ENCODE measurements at regions not wholly inside any gene's neighbourhood (a gene's known extent, or its start where the extent isn't known, plus 50 kb on each side); places are given as distances from the start of the nearest gene placed in this dataset.
"Not testable (repeated sequence)": the region's sequence is repeated elsewhere in the genome, so short reads cannot be mapped to it uniquely, and the experiment has no call there.

DNA sequence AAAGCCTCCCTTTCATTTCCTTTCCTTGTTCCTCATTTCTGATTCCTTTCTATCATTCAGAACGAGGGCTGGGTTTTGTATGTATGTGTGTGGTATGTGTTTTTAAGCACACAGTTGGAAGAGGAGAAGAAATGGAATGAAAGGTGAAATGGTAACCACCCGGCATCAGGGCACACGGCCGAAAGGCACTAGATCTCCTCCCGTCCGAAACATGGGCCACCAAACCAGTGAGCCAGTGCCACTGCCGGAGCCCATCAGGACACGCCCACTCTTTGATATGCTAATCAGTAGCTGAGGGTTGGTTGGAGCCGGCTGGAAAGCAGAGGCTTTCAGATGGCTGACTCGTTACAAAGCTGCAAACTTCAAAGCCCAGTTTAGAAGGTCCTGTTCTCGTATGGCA is 228.6 kb upstream of the JARID2 start:
- Histone ChIP-seq H3K27me3 (ENCODE audit: control insufficient read depth in 3 of 3, insufficient read depth in 3 of 3, low read length in 2 of 3) (no peaks in the 10 kb centered on the region), H3K9ac (ENCODE audit: insufficient read depth in 1 of 2, low read length in 2 of 2) (no peak overlapping the region), H3K4me3 (no peak overlapping the region), H3K9me3 (ENCODE audit: control insufficient read depth in 4 of 4, insufficient read depth in 3 of 4, low read length in 3 of 4) (peaks cover 0 to 2% (median 0%) of the 10 kb centered on the region in 4 donors), H3K27ac (ENCODE audit: low read depth in 1 of 2, low read length in 1 of 2) (no peak overlapping the region), H3K4me1 (ENCODE audit: control insufficient read depth in 5 of 5, insufficient read depth in 5 of 5, low read length in 5 of 5) (peaks cover 0 to 9% (median 4%) of the 10 kb centered on the region in 5 donors), H3K36me3 (ENCODE audit: control insufficient read depth in 4 of 4, insufficient read depth in 4 of 4, low read length in 4 of 4) (no peaks in the 10 kb centered on the region)
- DNase-seq (peak; percentile 31 to 57 (median 42)), ATAC-seq (ENCODE audit: insufficient read depth, low FRiP score) (no peak)
- TF ChIP-seq, protein P1, sequence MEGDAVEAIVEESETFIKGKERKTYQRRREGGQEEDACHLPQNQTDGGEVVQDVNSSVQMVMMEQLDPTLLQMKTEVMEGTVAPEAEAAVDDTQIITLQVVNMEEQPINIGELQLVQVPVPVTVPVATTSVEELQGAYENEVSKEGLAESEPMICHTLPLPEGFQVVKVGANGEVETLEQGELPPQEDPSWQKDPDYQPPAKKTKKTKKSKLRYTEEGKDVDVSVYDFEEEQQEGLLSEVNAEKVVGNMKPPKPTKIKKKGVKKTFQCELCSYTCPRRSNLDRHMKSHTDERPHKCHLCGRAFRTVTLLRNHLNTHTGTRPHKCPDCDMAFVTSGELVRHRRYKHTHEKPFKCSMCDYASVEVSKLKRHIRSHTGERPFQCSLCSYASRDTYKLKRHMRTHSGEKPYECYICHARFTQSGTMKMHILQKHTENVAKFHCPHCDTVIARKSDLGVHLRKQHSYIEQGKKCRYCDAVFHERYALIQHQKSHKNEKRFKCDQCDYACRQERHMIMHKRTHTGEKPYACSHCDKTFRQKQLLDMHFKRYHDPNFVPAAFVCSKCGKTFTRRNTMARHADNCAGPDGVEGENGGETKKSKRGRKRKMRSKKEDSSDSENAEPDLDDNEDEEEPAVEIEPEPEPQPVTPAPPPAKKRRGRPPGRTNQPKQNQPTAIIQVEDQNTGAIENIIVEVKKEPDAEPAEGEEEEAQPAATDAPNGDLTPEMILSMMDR (IDR thresholded peaks at IDR 0.05; ENCODE audit: control extremely low read depth, extremely low read depth): no peak
- 35 to 39% methylated on average over 11 of the region's 11 CpGs for WGBS, 2 donors

- Histone ChIP-seq H3K4me1 (ENCODE audit: control insufficient read depth in 5 of 5, insufficient read depth in 5 of 5, low read length in 5 of 5) (peaks cover 0 to 9% (median 4%) of the 10 kb centered on the region in 5 donors), H3K27me3 (ENCODE audit: control insufficient read depth in 3 of 3, insufficient read depth in 3 of 3, low read length in 2 of 3) (no peaks in the 10 kb centered on the region), H3K36me3 (ENCODE audit: control insufficient read depth in 4 of 4, insufficient read depth in 4 of 4, low read length in 4 of 4) (no peaks in the 10 kb centered on the region), H3K9ac (ENCODE audit: insufficient read depth in 1 of 2, low read length in 2 of 2) (no peak overlapping the region), H3K4me3 (no peak overlapping the region), H3K27ac (ENCODE audit: low read depth in 1 of 2, low read length in 1 of 2) (no peak overlapping the region), H3K9me3 (ENCODE audit: control insufficient read depth in 4 of 4, insufficient read depth in 3 of 4, low read length in 3 of 4) (peaks cover 0 to 2% (median 0%) of the 10 kb centered on the region in 4 donors)
- WGBS, 2 donors: 94 to 97% methylated on average over 9 of the region's 9 CpGs
- ATAC-seq (ENCODE audit: insufficient read depth, low FRiP score) (no peak), DNase-seq (no peak)
- TF ChIP-seq, protein P1 (IDR thresholded peaks at IDR 0.05; ENCODE audit: control extremely low read depth, extremely low read depth): no peak
These were observed 228.1 kb upstream of the JARID2 start for GRCh38 chr6:15017803-15018202.

DNA sequence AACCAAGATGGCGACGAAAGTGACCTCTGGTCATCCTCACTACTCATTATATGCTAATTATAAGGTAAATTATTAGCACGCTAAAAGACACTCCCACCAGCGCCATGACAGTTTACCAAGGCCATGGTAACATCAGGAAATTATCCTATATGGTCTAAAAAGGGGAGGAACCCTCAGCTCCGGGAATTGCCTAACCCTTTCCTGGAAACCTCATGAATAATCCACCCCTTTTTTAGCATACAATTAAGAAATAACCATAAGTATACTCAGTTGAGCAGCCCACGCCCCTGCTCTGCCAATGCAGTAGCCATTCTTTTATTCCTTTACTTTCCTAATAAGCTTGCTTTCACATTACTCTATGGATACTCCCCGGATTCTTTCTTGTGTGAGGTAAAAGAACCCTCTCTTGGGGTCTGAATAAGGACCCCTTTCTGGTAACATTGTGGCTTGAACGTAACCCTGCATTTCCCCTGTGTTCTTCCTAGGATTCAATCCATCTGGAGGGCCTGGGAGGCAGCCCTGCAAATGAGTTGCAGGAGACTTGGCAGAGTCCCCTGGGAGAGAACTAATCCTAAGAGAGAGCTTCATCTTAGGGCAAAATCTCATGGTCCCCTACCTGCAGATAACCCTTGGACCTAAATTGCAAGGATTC is 225.6 kb upstream of the JARID2 start:
- TF ChIP-seq, protein P1 (IDR thresholded peaks at IDR 0.05; ENCODE audit: control extremely low read depth, extremely low read depth): no peak
- WGBS, 2 donors: 88 to 93% methylated on average over 8 of the region's 8 CpGs
- Histone ChIP-seq H3K27ac (ENCODE audit: low read depth in 1 of 2, low read length in 1 of 2) (no peak overlapping the region), H3K36me3 (ENCODE audit: control insufficient read depth in 4 of 4, insufficient read depth in 4 of 4, low read length in 4 of 4) (no peaks in the 10 kb centered on the region), H3K27me3 (ENCODE audit: control insufficient read depth in 3 of 3, insufficient read depth in 3 of 3, low read length in 2 of 3) (no peaks in the 10 kb centered on the region), H3K4me3 (no peak overlapping the region), H3K9me3 (ENCODE audit: control insufficient read depth in 4 of 4, insufficient read depth in 3 of 4, low read length in 3 of 4) (peaks cover 0 to 2% (median 0%) of the 10 kb centered on the region in 4 donors), H3K4me1 (ENCODE audit: control insufficient read depth in 5 of 5, insufficient read depth in 5 of 5, low read length in 5 of 5) (peaks cover 0 to 9% (median 4%) of the 10 kb centered on the region in 5 donors), H3K9ac (ENCODE audit: insufficient read depth in 1 of 2, low read length in 2 of 2) (no peak overlapping the region)
- ATAC-seq (ENCODE audit: insufficient read depth, low FRiP score): no peak
- DNase-seq: no peak

DNA sequence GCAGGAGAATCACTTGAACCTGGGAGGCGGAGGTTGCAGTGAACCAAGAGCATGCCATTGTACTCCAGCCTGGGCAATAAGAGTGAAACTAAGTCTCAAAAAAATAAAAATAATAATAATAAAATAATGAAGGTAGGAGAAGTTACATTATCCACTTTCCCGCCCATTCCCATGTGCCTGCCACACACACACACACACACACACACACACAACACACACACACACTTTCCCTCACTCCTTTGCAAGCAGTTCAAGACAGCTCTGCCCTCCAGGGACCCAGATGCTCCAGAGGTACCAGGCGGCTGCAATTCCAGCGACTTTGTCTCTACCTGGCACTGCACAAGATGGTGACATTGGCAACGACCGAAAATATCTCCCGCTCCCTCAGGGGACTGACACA is 224.8 kb upstream of the JARID2 start:
- Histone ChIP-seq H3K4me3 (no peak overlapping the region), H3K9ac (ENCODE audit: insufficient read depth in 1 of 2, low read length in 2 of 2) (no peak overlapping the region), H3K4me1 (ENCODE audit: control insufficient read depth in 5 of 5, insufficient read depth in 5 of 5, low read length in 5 of 5) (peaks cover 0 to 9% (median 4%) of the 10 kb centered on the region in 5 donors), H3K9me3 (ENCODE audit: control insufficient read depth in 4 of 4, insufficient read depth in 3 of 4, low read length in 3 of 4) (peaks cover 0 to 2% (median 0%) of the 10 kb centered on the region in 4 donors), H3K27ac (ENCODE audit: low read depth in 1 of 2, low read length in 1 of 2) (no peak overlapping the region), H3K27me3 (ENCODE audit: control insufficient read depth in 3 of 3, insufficient read depth in 3 of 3, low read length in 2 of 3) (no peaks in the 10 kb centered on the region), H3K36me3 (ENCODE audit: control insufficient read depth in 4 of 4, insufficient read depth in 4 of 4, low read length in 4 of 4) (no peaks in the 10 kb centered on the region)
- WGBS, 2 donors: 84 to 88% methylated on average over 7 of the region's 7 CpGs
- no peak for ATAC-seq (ENCODE audit: insufficient read depth, low FRiP score)
- no peak for DNase-seq
- TF ChIP-seq, protein P1 (IDR thresholded peaks at IDR 0.05; ENCODE audit: control extremely low read depth, extremely low read depth): no peak

DNA sequence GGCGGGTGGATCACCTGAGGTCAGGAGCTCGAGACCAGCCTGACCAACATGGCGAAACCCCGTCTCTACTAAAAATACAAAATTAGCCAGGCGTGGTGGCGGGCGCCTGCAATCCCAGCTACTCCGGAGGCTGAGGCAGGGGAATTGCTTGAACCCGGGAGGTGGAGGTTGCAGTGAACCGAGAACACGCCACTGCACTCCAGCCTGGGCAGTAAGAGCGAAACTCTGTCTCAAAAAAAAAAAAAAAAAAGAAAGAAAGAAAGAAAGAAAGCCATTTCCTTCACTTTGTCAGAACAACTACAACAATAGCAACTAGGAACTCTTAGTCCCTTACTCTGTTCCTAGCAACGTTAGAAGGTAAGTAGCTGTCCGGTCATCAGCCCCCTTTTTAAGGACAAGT is 222.9 kb upstream of the JARID2 start:
- not testable (repeated sequence) for DNase-seq; H3K27me3 ChIP-seq (ENCODE audit: control insufficient read depth in 3 of 3, insufficient read depth in 3 of 3, low read length in 2 of 3); H3K4me3 ChIP-seq; H3K9ac ChIP-seq (ENCODE audit: insufficient read depth in 1 of 2, low read length in 2 of 2); H3K4me1 ChIP-seq (ENCODE audit: control insufficient read depth in 5 of 5, insufficient read depth in 5 of 5, low read length in 5 of 5); H3K9me3 ChIP-seq (ENCODE audit: control insufficient read depth in 4 of 4, insufficient read depth in 3 of 4, low read length in 3 of 4); ATAC-seq (ENCODE audit: insufficient read depth, low FRiP score); H3K27ac ChIP-seq (ENCODE audit: low read depth in 1 of 2, low read length in 1 of 2); H3K36me3 ChIP-seq (ENCODE audit: control insufficient read depth in 4 of 4, insufficient read depth in 4 of 4, low read length in 4 of 4)
- 91 to 96% methylated on average over 14 of the region's 14 CpGs for WGBS, 2 donors
